AG09309 (cell line): ENCODE measurements at regions not wholly inside any gene's neighbourhood (a gene's known extent, or its start where the extent isn't known, plus 50 kb on each side); places are given as distances from the start of the nearest gene placed in this dataset.

Source experiments
- DNase-seq: peaks from one replicate; pipeline ENCODE4 v3.0.0-alpha.2; 2010; ENCODE audit warnings: low read depth
- H3K4me3 ChIP-seq: 2 replicates; pipeline ENCODE4 v1.5.1; 2011; ENCODE audit warnings: mild to moderate bottlenecking, low read depth, low read length, moderate library complexity; ENCODE audit not compliant: control insufficient read depth
- CTCF ChIP-seq: IDR thresholded peaks from 2 replicates; pipeline ENCODE4 v1.5.1; 2011; ENCODE audit warnings: mild to moderate bottlenecking, low read depth, low read length, inconsistent platforms; ENCODE audit not compliant: insufficient read depth, control insufficient read depth; ENCODE audit errors: missing control alignments

DNA sequence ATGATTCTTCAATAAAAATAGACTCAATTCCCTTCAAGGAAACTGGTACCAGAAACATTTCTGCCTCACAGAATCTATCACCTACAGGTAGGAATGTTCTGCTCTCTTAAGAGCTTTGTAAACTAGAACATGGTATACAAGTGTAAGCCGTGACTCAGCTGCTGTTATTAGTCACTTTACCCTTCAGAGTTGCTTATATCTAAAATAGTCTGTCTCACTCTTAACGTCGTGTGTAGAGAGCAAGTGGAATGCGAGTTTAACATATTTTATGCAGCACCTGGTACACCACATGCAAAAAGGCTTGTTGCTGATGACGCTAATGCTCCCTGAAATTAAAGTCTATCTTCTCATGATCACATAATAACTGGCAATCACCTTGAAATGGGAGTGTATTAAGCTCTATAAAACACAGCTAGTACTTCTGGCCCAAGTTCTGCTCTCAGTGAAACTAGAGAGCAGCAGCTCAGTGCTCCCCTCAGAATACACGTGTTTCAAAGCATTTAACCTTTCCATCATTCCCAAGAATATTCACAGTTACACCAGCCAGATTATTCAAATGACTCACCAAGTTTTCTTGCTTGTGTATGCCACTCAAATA, 420.0 kb downstream of the ZEB2 start:
- no peak overlapping the region for H3K4me3 ChIP-seq
- DNase-seq = no peak
- TF ChIP-seq CTCF = peak; percentile 36

DNA sequence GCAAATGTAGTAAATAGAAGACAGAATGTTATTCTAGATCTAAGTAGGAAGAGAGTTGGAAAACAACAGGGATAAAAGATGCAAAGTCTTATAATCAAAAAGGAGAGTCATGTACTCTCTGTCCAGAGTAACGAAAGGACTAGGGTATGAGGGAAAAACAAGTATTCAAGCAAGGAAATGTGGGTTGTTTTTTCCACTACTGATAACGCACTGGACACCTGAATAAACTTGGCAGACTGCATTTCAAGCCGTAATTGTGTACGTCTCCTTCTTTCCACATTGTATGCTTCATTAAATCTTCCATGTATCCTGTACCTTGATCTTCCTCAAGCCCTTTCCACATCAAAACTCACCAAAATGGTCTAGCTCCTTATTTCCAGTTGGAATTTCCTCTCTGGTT, 420.6 kb downstream of the ZEB2 start:
- no peak for DNase-seq
- H3K4me3 ChIP-seq = no peak overlapping the region
- TF ChIP-seq CTCF = no peak

DNA sequence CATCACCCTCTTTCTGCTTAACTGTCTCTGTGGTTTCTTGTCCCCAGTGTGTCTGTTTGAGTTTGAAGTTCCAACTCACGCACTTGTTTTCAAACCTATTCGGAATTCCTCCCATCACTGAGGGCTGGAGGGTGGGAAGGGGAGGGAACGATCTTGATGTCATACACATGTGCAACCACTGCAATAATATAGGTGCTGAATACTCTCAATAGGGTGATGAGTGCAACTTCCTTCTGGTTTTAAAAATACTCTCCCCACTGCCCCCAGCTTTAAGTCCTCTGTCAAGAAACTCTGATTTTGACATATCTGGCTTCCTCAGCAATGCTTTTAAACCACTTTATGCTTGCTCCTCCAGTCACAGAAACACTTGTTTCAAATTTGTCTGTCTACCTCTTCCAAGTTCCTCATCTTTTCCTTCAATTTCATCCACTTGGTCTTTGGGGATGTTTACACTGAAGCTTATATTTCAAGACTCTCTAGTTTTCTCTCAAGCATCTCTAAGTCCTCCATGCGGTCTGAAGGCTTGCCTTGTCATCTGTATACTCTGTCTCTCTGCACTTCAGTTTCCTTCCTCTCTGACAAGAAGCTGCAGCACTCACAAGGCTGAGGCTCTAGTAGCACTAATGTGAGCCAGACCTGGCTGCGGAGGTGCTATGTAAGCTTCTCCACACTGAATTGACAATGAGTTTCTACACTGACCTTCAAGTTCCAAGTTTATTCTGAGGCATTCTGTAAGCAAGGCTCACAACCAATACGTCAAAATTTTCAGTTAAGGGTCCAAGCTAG, 422.3 kb downstream of the ZEB2 start:
- no peak for TF ChIP-seq CTCF
- DNase-seq = no peak
- no peak overlapping the region for H3K4me3 ChIP-seq

GRCh38 chr2:144096531-144096930, 423.4 kb downstream of the ZEB2 start:
- TF ChIP-seq CTCF = no peak
- no peak overlapping the region for H3K4me3 ChIP-seq
- DNase-seq = no peak

- no peak overlapping the region for H3K4me3 ChIP-seq
- no peak for DNase-seq
- TF ChIP-seq CTCF = no peak
These were observed 425.3 kb downstream of the ZEB2 start for GRCh38 chr2:144094408-144095151.

- no peak for DNase-seq
- H3K4me3 ChIP-seq = no peak overlapping the region
- no peak for TF ChIP-seq CTCF
These were observed 428.3 kb downstream of the ZEB2 start for GRCh38 chr2:144091622-144092021.
